NCI-H446 treated with DMSO at 0.1 percent for 48 hours (cell line): ENCODE measurements at regions not wholly inside any gene's neighbourhood (a gene's known extent, or its start where the extent isn't known, plus 50 kb on each side); places are given as distances from the start of the nearest gene placed in this dataset.
"Not testable (repeated sequence)": the region's sequence is repeated elsewhere in the genome, so short reads cannot be mapped to it uniquely, and the experiment has no call there.

ENCODE experiments used
- DNase-seq: peaks from one replicate; lab custom pipeline; 2025; lab: John Stamatoyannopoulos, UW

DNA sequence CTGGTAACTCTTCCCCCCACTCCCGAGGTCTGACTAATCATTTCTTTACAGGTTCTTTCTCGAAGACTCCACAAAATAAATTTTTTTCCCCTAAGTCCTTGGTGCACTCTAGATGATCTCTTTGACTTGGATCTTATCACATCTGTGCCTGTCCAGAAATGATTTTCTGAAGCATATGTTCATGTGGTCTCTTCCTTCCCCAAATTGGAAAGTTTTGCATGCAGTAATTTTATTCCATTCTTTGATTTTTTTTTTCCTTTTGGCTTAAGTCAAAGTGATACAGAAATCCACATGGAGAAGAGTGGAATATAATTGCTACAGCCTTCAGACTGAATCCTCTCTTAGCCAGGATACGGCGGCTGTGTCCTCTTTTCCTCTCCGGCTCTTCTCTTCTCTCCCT lies 213.3 kb downstream of the BMP4 start:
- no peak for DNase-seq

DNA sequence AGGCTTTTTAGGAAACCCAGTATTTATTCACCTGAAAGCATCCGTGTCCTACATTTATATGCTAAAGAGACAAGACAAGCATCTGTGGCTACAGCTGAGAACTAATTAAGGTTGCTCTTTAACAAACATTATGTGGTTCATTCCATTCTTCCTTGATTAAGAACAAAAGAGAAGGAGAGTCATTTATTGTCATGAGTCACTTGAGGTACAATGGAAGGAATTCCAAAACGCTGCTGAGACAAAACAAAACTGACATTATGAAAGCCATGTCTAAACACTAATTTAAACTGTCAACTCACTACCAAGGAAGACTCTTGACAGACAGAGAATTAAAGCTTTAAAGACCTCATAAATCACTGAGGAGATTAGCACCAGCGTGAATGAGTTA lies 214.4 kb downstream of the BMP4 start:
- DNase-seq = no peak

DNA sequence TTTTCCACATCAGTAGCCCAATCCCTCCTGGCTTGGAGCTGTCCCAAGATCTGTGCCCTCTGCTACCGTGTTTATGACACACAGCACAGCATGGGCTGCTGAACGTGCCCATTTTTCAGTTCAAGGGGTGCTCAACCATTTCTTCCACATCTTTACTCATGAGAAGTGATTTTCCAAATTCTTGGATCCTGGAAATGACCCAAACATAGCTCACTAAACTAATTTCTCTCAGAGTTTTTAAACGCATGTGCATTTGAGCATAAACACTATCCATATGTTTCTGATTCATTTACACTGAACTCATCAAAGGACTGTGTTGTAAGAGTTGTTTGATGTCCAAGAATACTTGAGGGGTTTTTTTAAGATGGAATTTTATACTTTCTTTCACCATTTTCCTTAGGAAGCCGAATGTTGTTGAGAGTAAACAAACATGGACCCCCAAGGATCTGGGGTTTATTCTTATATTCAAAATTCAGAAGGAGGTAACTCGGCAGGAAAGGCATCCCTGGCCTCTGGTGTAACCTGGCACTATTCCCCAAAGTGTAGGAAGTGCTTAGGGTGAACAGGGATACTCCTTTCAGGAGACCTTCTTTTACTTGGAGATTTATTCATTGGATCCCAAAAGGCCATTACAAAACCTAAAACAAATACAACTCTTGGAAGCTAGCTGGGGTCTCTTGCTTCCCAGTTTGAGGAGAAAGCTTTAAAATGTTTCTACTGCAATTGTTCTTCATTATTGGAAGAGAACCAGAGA lies 215.0 kb downstream of the BMP4 start:
- peak; percentile 94 for DNase-seq

DNA sequence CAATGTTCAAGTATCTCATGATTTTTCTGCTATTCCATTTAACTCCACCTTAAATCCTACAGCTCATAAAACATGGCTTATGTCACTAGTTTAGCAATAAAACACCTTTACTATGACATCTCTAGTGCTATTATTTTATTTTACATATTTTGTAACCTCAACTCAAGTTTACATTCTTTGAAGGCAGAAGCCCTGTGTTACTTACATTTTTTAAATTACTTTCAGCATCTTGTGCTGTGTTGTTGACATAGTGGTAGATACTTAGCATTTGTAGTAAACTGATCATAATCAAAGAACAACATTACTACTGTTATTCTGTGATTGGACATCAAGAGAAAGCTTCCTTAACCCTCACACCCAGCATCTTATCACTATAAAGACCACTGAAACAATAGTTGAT lies 216.1 kb downstream of the BMP4 start:
- DNase-seq = no peak

DNA sequence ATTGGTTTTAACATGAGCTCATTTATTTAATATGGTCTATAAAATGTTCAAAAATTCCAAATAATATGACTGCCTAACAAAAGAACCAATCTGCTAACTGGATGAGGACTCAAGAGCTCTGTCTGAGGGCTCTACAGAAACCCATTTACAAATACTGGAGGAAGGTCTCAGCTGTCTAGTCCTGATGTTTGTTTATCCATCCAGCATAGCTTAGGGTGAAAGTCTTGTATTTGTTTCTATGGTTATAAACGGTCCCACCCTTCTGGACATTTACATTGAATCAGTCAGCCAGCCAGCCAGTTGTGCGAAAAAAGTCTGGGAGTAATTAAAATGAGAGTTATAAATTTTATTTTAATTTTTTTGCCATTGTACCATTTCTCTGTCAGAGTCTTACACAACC lies 220.7 kb downstream of the BMP4 start:
- no peak for DNase-seq

DNA sequence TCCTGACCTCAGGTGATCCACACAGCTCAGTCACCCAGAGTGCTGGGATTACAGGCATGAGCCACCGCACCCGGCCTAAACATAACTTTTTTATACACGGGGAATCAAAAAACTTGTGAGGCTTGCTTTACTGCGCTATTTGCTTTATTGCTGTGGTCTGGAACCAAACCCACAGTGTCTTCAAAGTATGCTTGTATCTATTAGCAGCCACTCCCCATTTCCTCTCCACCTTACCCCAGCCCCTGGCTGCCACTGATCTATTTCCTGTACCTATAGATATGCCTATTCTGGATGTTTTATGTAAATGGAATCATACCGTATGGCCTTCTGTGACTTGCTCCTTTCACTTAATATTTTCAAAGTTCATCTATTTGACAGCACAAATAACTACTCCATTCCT lies 233.4 kb downstream of the BMP4 start:
- DNase-seq = no peak

DNA sequence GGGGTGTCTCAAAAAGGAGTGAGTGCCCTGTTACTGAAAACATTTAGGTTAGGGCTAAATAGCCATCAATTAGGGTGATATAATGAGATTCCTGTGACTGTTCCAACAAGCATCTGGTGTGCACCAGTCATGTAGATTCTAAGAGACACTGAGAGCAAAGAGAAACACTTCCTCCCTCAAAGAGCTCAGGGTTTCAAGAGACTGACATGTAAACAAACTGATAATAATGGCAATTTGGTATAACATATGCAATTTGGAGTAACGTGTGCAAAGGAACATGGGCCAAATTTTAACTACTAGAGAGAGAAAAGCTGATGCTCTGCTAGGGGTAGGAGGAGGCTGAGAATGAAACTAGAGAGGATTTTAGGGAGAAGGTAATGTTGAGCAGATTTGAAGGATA lies 237.1 kb downstream of the BMP4 start:
- no peak for DNase-seq

DNA sequence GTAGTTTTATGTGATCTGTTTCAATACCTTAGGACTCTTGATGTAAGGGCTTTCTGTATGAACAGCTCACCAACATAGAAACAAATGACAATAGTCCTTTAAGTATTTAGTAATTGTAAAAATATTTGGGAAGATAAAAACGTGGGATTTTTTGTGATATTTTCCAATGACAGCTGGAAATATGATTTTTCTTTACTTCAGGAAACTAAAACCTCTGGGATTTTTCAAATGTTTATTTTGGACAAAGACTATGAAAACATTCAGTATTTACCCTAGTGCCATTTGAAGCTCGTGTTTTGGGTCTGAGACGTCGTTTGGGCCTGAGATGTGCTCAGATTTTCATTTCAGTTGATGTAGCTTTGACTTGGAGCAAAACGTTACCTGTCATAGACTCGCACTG lies 240.0 kb downstream of the BMP4 start:
- no peak for DNase-seq

DNA sequence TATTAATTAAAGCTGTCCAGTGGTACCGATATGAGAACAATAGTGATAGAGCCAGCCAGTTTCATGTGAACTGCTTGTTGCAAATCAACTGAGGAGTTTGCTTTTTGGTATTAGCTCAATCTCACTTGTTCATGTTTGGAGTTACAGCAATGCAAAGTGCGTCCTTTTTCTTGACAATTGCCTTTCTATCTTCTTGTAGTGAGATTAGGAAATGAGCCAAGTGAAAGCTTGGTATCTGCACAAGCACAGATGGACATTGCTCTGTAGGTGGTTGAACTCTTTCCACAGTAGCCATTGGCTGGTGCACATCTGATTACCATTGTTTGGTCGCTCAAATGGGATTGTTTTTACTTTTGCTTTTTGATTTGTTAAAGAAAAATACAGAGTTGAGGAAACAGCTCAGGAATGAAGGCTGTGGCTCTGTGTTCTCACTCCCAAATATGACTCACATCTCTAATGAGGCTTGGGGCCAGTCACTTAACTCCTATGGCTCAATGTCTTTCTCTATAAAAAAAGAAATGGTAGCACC lies 241.4 kb downstream of the BMP4 start:
- no peak for DNase-seq

DNA sequence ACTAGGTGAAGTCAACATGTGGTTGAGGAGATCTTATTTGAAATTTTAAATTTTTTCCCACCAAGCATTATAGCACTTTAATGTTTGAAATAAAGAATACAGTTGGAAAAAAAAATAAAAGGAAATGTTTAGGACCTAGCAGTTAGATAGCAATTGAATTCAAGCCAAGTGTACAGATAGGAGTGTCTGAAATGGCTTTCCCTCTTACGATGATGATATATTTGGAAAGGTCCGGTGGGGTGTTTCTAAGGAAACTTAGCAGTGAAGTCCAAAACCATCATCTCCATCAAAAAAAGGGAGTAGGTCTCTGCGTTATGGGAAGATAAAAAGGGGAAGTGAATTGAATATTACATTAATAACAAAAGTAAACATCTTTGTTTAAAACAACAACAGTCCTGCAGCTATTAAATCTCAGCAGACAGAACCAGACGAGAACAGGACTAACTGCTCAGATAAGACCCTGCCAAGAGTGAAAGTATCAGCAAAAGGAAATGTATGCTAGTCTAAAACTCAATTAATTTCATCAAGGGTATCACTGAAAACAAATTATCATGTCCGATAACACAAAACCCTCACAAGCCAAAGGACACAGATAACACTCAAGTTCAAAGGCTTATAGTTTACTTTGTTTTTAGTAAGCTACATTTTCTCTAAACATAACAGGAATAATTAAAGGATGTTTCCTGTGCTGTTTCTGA lies 242.0 kb downstream of the BMP4 start:
- no peak for DNase-seq

DNA sequence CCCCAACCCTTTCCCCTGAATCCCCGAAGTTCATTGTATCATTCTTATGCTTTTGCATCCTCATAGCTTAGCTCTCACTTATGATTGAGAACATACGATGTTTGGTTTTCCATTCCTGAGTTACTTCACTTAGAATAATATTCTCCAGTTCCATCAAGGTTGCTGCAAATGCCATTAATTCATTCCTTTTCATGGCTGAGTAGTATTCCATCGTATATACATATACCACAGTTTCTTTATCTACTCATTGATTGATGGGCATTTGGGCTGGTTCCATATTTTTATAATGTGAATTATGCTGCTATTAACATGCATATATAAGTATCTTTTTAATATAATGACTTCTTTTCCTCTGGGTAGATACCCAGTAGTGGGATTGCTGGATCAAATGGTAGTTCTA lies 243.7 kb downstream of the BMP4 start:
- DNase-seq = not testable (repeated sequence)

DNA sequence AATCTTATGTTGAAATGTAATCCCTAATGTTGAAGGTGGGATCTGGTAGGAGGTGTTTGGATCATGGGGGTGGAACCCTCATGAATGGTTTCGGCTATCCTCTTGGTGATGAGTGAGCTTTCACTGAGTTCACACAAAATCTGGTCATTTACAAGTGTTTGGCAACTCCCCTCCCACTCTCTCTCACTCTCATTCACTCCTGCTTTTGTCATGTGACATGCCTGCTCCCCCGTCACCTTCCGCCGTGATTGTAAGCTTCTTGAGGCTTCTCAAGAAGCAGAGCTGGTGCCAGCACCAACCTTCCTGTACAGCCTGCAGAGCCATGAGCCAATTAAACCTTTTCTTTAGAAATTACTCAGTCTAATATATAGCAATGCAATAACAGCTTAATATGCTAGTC lies 245.4 kb downstream of the BMP4 start:
- DNase-seq = no peak

DNA sequence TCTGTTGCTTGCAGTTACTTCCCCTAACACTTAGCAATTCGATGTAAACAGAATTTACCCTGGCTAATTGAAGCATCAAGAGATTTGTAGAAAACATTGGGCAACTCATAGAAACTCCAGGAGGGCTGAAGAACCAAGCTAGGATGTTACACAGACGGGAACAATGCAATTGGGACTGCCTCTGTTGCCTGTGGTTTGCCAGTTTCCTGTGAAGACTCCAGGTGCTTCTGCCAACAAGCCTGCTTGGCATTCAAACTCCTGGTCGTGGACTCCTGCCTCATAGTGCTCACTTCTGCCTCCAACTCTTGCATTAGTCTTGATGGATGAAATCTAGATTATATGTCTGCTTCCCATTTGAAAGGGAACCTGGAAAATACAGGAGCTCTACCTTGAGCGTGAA lies 246.0 kb downstream of the BMP4 start:
- no peak for DNase-seq

DNA sequence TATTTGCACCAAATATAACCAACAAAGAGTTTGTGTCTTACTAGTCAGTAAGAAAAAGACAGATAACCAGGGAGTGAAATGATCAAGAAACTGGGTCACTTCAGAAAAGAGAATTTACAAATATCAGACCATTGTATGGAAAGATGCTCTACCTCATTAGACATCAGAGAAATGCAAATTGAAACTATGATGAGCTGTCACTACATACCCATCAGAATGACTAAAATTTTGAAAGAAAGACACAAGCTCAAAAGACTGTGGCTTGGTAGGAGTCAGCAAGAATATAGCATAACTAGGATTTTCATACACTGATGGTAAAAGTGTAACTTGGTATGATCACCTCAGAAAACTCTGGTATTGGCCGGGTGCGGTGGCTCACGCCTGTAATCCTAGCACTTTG lies 247.2 kb downstream of the BMP4 start:
- no peak for DNase-seq

DNA sequence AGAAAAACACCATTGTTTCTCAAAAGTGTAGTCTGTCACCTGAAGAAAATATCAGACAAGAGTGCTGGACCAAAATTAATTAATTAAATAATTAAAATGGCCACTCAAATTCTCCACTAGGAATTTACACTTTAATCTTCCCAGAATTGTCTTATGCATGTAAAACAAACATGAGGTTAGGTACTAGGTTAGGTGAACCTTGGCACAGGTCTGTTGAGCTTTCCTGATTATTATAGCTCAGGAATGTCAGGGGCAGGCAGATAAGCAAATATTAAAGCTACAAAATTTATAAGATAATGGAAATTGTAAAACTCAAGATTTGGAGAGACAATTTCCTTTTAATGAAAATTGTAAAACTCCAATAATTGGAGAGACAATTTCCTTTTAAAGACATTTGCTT lies 253.2 kb downstream of the BMP4 start:
- DNase-seq = no peak

DNA sequence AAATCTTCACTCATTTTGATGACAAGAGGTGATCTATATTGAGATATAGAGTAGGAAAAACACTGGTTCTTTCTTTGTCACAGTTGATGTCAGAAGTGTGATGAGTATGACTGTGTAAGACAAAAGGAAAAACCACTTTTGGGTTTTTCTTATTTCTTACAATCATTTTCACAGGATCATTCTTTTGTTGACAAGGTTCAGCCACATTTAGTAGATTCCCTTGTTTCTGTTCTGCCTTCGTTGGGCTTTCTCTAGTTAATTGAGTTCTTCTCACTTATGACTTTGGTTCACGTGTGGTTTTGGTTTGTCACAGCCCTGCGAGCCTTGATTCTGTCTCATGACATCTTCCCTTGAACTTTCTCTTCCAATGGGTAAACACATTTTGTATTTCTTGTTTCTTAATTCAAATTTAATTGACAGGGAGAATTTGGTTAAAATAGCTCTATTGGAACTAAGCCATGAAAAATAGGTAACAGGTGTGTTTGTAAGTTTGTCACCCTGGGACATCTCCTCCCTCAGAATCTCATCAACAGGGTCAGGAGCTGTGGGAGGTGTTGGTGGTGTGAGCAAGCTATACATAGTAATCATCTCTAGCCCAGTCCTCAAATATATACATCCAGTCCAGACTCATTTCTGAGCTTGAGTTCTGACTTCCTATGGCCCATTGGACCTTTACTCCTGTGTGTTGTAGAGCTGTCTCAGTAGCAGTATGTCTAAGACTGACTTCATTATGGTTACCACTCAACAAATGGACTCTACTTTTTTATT lies 255.3 kb downstream of the BMP4 start:
- DNase-seq = no peak

DNA sequence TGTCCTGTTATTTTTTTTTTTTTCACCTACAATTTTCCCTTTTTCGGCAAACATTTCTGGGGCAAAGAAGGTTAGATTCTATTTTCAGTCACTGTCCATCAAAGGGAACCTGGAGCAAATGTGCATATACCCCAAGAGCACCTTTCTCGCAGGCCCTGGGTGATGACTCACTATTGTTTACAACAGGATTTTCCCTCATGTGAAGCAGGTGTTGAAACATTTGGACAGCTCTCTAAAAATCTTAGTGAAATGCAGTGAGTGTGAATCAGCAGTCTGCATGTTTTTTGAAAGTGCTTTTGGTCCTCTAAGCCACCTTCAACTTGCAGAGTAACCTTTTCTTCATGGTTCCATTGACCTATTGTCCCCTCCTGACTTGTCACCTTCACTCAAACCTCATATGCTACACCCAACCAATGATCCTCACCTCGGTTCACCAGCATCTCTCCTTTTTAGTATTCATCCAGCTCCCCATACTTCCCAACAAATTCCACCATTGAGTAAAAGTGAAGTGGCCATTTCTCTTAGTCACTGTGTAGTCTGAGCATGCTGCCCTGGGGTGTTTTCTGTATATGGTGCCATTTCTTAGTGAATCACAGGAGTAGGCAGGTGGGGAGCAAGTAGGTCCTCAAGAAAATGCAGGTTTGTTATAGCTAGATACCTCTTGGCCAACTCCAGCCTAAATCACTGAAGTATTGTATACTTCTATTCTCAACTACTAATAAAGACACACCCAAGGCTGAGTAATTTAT lies 260.2 kb downstream of the BMP4 start:
- DNase-seq = no peak

DNA sequence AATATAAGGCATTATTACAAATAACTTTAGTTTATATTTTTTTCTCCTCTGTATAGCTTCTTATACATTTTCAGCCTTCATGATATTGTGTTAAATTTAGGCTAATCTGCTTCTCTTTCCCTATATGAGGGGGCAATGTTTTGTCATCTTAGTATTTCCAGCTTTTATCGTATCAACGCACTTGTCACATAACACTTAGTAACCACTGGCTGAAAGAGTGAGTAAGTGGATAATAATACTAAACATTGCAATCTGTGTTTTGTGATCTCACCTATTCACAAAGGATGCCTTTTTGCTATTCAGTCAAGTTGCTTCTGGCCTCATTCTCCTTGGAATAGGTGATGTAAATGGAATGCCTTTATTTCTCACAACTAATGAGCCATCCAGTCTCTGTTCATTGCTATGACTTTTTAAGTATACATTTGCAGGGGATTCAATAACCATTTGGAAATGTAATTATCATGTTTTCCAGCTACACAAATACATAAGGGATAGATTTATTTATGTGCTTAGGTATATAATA lies 260.9 kb downstream of the BMP4 start:
- no peak for DNase-seq

DNA sequence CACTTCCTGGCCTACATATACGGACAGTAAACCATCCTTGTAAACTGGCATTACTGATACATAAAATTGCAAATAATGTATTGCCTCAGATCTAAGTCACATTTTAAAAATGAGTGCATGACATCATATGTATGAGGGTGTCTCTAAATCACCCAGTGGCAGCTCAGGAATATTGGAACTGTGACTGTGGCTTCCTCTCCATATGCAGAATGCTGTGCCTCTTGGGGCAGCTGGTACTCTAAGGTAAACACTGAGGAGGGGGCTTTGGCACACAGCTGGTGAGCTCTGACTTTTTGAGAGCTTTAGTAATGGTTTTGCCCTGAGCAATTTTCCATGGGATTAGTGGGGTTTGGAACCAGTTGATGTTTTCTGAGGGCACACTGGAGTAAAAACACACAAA lies 263.7 kb downstream of the BMP4 start:
- DNase-seq = no peak

DNA sequence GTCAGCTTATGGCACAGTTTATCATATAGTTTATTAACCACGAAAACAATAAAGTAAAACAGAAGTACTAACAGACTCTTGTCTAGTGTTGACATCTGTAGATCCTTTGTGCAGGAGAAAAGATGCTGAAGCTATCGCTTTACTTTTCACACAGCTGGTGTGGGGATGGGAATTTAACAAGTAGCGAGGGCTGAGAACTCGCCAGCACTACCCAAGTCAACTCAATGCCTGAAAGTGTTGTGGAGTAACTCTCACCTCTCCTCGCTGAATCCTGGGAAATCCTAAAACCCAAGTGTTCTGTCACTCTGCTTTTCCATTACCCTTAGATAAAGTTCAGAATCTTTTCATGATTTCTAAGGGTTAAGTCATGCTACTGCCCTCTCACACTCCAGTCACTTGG lies 264.2 kb downstream of the BMP4 start:
- no peak for DNase-seq

DNA sequence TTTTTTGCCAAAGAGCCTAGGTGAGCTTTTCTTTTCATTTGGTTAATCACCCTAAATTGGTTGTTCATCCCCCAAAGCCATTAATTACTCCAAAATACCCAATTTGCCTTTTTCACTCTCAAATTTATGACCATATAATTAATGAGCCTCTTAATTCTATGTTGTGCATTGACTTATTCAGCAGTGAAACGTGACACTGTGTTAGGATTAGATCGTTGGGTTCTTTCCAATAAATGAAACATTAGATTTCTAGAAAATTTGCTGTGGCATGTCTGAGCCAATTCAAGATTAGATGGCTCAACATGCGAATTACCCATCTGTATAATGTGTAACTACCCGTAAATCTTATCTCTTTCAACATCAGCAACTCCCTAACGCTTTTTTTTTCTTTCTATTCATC lies 273.4 kb downstream of the BMP4 start:
- DNase-seq = peak; percentile 6

DNA sequence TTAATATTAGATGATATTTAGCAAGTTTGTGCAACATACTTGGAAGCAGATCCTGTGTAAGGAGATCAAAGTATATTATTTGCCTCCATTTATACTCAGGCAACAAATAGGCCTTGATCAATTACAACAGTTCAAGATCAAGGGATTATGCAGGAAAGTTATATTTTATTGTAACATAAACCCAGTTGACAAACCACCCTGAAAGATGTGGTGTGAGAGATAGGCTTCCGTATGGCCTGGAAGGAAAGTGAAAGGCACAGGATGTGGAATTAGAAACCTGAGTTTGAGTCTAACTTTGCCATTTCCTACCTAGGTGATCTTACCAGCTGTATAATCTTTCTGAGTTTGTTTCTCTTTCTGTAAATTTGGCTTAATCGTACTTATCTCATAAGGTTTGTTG lies 284.1 kb downstream of the BMP4 start:
- no peak for DNase-seq
